SU-DHL-6 (cell line): ENCODE measurements at regions not wholly inside any gene's neighbourhood (a gene's known extent, or its start where the extent isn't known, plus 50 kb on each side); places are given as distances from the start of the nearest gene placed in this dataset.

Experiments used
- CTCF ChIP-seq: fragments of 200-600 bp; sonication (generic); IDR thresholded peaks from one replicate; pipeline ENCODE4 v1.5.1; 2017; ENCODE audit warnings: antibody characterized with exemption, mild to moderate bottlenecking, low read length, moderate library complexity; ENCODE audit not compliant: insufficient read depth, poor library complexity, severe bottlenecking
- EZH2phosphoT487 ChIP-seq: fragments of 200-600 bp; sonication (generic), shearing (Covaris generic); conservative IDR thresholded peaks from 2 replicates; pipeline ENCODE4 v1.6.1; 2018; ENCODE audit warnings: mild to moderate bottlenecking, antibody characterized with exemption, low read length, moderate library complexity, mixed read lengths

- no peak for TF ChIP-seq CTCF
- no peak for TF ChIP-seq EZH2phosphoT487
Measured at GRCh38 chr20:52484438-52484837, 292.9 kb upstream of the ZFP64 start.
